Panc1 (cell line): ENCODE measurements at regions not wholly inside any gene's neighbourhood (a gene's known extent, or its start where the extent isn't known, plus 50 kb on each side); places are given as distances from the start of the nearest gene placed in this dataset.

ENCODE experiments used
- ATAC-seq: fragments of 200-7000 bp; cut with Tn5 transposase; 2 replicates; pipeline ENCODE4 v1.9.1; 2020; ENCODE audit warnings: mild to moderate bottlenecking, moderate library complexity
- BruUV-seq: library from RNA; stranded (reverse); fragments of 400-500 nt; replicated peaks from 2 replicates; lab custom pipeline; 2021; lab: Mats Ljungman, UMichigan
- CTCF ChIA-PET: fragments of 300-600 bp; sonication (Branson Sonifier 250); formaldehyde crosslinking; loops from one replicate; lab custom pipeline; 2022; ENCODE audit warnings: antibody characterized with exemption; lab: Charles Lee
- POLR2A ChIA-PET: fragments of 300-600 bp; sonication (Branson Sonifier 250); formaldehyde crosslinking; loops from one replicate; lab custom pipeline; 2022; ENCODE audit warnings: antibody characterized with exemption; lab: Charles Lee
- DNase-seq: peaks from one replicate; pipeline ENCODE4 v3.0.0-alpha.2; 2010; ENCODE audit warnings: low read depth, low spot score
- H3K27ac ChIP-seq: 2 replicates; pipeline ENCODE4 v1.5.1; 2011; ENCODE audit warnings: mild to moderate bottlenecking, low read length, inconsistent platforms
- H3K27me3 ChIP-seq: fragments of 200-500 bp; sonication (Bioruptor generic); 2 replicates; pipeline ENCODE4 v1.6.0; 2014; ENCODE audit warnings: low read length, inconsistent platforms; ENCODE audit not compliant: control insufficient read depth, insufficient read depth
- H3K36me3 ChIP-seq: fragments of 200-500 bp; sonication (Bioruptor generic); 2 replicates; pipeline ENCODE4 v1.5.1; 2014; ENCODE audit warnings: inconsistent platforms, mild to moderate bottlenecking, low read length, moderate library complexity; ENCODE audit not compliant: control insufficient read depth, insufficient read depth
- H3K4me1 ChIP-seq: 2 replicates; pipeline ENCODE4 v1.5.1; 2011; ENCODE audit warnings: inconsistent platforms, mild to moderate bottlenecking, low read length, moderate library complexity; ENCODE audit not compliant: control insufficient read depth, insufficient read depth
- H3K4me3 ChIP-seq, 2 experiments: 2 replicates each; pipeline ENCODE4 v1.5.1; 2011 to 2012; ENCODE audit warnings: low read depth in 2 of 2, low read length in 2 of 2, mild to moderate bottlenecking in 2 of 2, inconsistent platforms in 1 of 2, moderate library complexity in 1 of 2
- H3K9me3 ChIP-seq: fragments of 200-500 bp; sonication (Bioruptor generic); 2 replicates; pipeline ENCODE4 v1.5.1; 2014; ENCODE audit warnings: low read depth, mild to moderate bottlenecking, inconsistent platforms, low read length, moderate library complexity; ENCODE audit not compliant: control insufficient read depth, insufficient read depth
- POLR2AphosphoS5 ChIP-seq: IDR thresholded peaks from 2 replicates; pipeline ENCODE4 v1.6.1; 2012; ENCODE audit warnings: mild to moderate bottlenecking, low read depth, low read length, moderate library complexity
- SIN3A ChIP-seq: IDR thresholded peaks from 2 replicates; pipeline ENCODE4 v1.6.1; 2012; ENCODE audit warnings: low read depth, mild to moderate bottlenecking, low read length, moderate library complexity, borderline replicate concordance; ENCODE audit not compliant: insufficient read depth
- TCF7L2 ChIP-seq: IDR thresholded peaks from 2 replicates; pipeline ENCODE4 v1.6.1; 2011; ENCODE audit warnings: mild to moderate bottlenecking, low read depth, low read length, inconsistent platforms
- in situ Hi-C: cut with HindIII; loops from 2 replicates; pipeline ENCODE4 v1.10.0; 2016; ENCODE audit warnings: low sequenced_read_pairs, low pct_unique_long_range_greater_than_20kb
- intact Hi-C: fragments of 100-400 bp; cut with micrococcal nuclease; formaldehyde crosslinking; loops from one replicate; pipeline ENCODE4 v1.10.0; 2022; ENCODE audit not compliant: unreplicated experiment
- TF ChIP-seq, protein P1 (sequence below), 2 experiments: IDR thresholded peaks; 2 replicates each; pipeline ENCODE4 v1.6.1; 2011 to 2012; ENCODE audit warnings: low read depth in 2 of 2, control low read depth in 1 of 2, low read length in 1 of 2, mild to moderate bottlenecking in 1 of 2, moderate library complexity in 1 of 2; ENCODE audit not compliant: insufficient read depth in 1 of 2
- TF ChIP-seq, protein P2 (sequence below): fragments of 450-650 bp; IDR thresholded peaks from 2 replicates; pipeline ENCODE4 v1.5.1; 2017; ENCODE audit warnings: mild to moderate bottlenecking

DNA sequence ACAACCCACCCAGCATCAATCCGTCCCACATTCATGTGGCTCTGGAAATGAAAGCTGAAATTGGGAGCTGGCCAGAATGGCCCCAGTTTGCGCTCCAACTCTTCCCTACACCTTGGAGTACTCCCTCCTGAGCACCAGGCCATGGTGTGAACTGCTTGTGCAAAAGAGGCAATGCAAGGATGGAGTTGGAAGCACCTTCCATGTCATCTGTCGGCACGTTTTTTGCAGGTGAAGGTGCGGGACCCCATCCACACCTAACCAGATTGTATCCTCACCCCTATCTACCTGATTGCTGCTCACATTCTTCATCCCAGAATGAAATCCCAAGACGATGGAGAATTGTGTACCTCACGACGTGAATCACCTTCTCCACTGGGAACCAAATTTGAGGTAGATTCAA lies 136.6 kb upstream of the WSB1 start:
- intact Hi-C loops = no loop called here
- in situ Hi-C loops = no loop called here
- no peak overlapping the region for H3K27ac ChIP-seq
- ChIA-PET POLR2A (no interaction called here), CTCF (no interaction called here)
- TF ChIP-seq, protein P1, sequence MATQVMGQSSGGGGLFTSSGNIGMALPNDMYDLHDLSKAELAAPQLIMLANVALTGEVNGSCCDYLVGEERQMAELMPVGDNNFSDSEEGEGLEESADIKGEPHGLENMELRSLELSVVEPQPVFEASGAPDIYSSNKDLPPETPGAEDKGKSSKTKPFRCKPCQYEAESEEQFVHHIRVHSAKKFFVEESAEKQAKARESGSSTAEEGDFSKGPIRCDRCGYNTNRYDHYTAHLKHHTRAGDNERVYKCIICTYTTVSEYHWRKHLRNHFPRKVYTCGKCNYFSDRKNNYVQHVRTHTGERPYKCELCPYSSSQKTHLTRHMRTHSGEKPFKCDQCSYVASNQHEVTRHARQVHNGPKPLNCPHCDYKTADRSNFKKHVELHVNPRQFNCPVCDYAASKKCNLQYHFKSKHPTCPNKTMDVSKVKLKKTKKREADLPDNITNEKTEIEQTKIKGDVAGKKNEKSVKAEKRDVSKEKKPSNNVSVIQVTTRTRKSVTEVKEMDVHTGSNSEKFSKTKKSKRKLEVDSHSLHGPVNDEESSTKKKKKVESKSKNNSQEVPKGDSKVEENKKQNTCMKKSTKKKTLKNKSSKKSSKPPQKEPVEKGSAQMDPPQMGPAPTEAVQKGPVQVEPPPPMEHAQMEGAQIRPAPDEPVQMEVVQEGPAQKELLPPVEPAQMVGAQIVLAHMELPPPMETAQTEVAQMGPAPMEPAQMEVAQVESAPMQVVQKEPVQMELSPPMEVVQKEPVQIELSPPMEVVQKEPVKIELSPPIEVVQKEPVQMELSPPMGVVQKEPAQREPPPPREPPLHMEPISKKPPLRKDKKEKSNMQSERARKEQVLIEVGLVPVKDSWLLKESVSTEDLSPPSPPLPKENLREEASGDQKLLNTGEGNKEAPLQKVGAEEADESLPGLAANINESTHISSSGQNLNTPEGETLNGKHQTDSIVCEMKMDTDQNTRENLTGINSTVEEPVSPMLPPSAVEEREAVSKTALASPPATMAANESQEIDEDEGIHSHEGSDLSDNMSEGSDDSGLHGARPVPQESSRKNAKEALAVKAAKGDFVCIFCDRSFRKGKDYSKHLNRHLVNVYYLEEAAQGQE (IDR thresholded peaks at IDR 0.05; ENCODE audit: insufficient read depth in 1 of 2, low read depth in 2 of 2, low read length in 1 of 2) = no peak
- TF ChIP-seq TCF7L2 (no peak), POLR2AphosphoS5 (no peak), SIN3A (no peak)
- TF ChIP-seq, protein P2, sequence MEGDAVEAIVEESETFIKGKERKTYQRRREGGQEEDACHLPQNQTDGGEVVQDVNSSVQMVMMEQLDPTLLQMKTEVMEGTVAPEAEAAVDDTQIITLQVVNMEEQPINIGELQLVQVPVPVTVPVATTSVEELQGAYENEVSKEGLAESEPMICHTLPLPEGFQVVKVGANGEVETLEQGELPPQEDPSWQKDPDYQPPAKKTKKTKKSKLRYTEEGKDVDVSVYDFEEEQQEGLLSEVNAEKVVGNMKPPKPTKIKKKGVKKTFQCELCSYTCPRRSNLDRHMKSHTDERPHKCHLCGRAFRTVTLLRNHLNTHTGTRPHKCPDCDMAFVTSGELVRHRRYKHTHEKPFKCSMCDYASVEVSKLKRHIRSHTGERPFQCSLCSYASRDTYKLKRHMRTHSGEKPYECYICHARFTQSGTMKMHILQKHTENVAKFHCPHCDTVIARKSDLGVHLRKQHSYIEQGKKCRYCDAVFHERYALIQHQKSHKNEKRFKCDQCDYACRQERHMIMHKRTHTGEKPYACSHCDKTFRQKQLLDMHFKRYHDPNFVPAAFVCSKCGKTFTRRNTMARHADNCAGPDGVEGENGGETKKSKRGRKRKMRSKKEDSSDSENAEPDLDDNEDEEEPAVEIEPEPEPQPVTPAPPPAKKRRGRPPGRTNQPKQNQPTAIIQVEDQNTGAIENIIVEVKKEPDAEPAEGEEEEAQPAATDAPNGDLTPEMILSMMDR = no peak
- H3K9me3 ChIP-seq = no peaks in the 10 kb centered on the region
- DNase-seq (no peak), ATAC-seq (no peak)
- no peaks in the 10 kb centered on the region for H3K36me3 ChIP-seq
- no peaks in the 10 kb centered on the region for H3K27me3 ChIP-seq
- H3K4me1 ChIP-seq = no peaks in the 10 kb centered on the region
- BruUV-seq = no TSS peak
- no peak overlapping the region for H3K4me3 ChIP-seq

DNA sequence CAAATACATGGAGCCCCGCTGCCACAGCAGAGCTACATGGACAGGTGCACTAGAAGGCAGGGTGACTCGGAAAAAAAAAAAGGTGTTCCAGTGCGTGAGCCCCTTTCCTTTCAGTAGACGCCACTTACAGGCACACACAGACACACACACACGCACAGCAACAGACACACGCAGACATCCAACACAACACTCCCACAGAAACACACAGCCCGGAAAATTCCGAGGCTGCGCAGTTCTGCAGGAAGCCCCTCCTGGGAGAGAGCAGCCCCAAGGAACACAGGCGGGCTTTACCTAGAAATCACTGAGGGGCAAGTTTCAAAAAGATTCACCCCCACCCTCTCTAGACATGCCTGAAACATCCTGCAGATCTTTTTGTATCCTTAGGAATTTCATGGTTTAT lies 136.0 kb upstream of the WSB1 start:
- Histone ChIP-seq H3K4me3 (no peak overlapping the region), H3K27me3 (no peaks in the 10 kb centered on the region), H3K27ac (no peak overlapping the region), H3K36me3 (no peaks in the 10 kb centered on the region), H3K9me3 (no peaks in the 10 kb centered on the region), H3K4me1 (no peaks in the 10 kb centered on the region)
- TF ChIP-seq TCF7L2 (no peak), SIN3A (no peak), POLR2AphosphoS5 (no peak)
- TF ChIP-seq, protein P2 = no peak
- TF ChIP-seq, protein P1 (IDR thresholded peaks at IDR 0.05; ENCODE audit: insufficient read depth in 1 of 2, low read depth in 2 of 2, low read length in 1 of 2) = no peak
- DNase-seq (no peak), ATAC-seq (no peak)
- in situ Hi-C loops = no loop called here
- intact Hi-C loops = no loop called here
- BruUV-seq = no TSS peak
- CTCF ChIA-PET = no interaction called here
- POLR2A ChIA-PET = no interaction called here
